ENCODE measurements at regions not wholly inside any gene's neighbourhood (a gene's known extent, or its start where the extent isn't known, plus 50 kb on each side); places are given as distances from the start of the nearest gene placed in this dataset.

DNA sequence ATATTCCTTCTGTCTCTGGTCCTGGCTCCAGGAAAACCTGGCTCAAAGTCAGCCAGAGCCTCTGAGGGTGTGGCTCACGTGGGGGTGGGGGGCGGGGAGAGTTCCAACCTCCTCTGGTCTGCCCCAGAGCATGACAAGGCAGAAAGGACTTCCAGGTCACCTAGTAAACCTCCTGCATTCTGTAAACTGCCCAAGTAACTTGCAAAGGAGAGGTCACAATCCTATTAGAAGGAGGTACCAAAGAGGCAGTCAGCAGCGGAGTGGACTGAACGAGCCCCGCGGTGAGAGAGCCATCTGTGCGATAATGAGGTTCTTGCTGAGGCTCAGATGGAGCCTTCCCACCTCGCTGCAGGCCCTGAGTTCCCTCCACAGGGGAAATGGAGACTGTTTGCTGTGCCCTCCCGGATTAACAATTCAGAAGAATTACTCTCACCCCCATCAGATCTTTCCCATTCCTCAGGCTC, 58.9 kb upstream of the GATA6 start:
- TF ChIP-seq TCF7 (IDR thresholded peaks at IDR 0.05; ENCODE audit: borderline replicate concordance) (no peak), POLR2A (IDR thresholded peaks at IDR 0.05; ENCODE audit: low read depth, low read length) (no peak), TBL1XR1 (IDR thresholded peaks at IDR 0.05; ENCODE audit: low read depth, low read length) (no peak)
